Left cardiac atrium (tissue), 4 donors: ENCODE measurements at regions not wholly inside any gene's neighbourhood (a gene's known extent, or its start where the extent isn't known, plus 50 kb on each side); places are given as distances from the start of the nearest gene placed in this dataset.
A peak's percentile ranks its signal among the peaks of the same experiment; 100 is the strongest.
"Not testable (repeated sequence)": the region's sequence is repeated elsewhere in the genome, so short reads cannot be mapped to it uniquely, and the experiment has no call there.

Experiments
- ATAC-seq, 2 donors: fragments of 200-7000 bp; cut with Tn5 transposase; one replicate each; pipeline ENCODE4 v1.9.1; 2020; ENCODE audit warnings: mild to moderate bottlenecking in 2 of 2, moderate library complexity in 2 of 2
- DNase-seq: peaks from one replicate; pipeline ENCODE4 v3.0.0-alpha.2; 2020
- intact Hi-C, 2 donors: fragments of 100-400 bp; cut with DNase I; formaldehyde crosslinking; loops; one replicate each; pipeline versions ENCODE4 v1.14.1 to v1.15.1; 2022 to 2023
- donor health status: DM: no; HTN: yes; CAD: no.
- donor health status: DM: no; HTN: yes; CAD: no; lungs with severe emphysema.
- donor health status: DM: yes; HTN: yes; CAD: no.
- donor health status: Dilated cardiomyopathy.

DNA sequence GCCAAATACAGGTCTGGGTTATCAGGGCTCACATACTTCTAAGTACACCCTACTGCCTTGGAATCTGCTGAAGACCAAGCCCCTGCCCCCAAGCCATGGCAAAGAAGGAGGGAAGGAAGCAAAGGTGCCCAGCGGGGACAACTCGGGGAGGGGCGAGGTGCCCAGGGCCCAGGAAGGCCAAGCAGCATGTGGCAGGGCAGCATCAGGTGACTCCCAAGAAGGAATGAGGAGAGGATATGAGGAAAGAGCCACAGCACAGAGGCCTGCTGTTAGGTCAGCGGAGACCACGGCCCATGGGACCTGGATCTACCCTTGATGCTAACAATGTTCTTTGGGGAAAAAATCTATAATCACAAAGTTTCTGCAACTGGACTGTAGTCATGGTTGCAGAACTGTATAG, 142.6 kb upstream of the CRHR1 start:
- DNase-seq, result no peak
- intact Hi-C loops, result loop anchor here in 1 of 2 donors (5.0 kb wide), 2 partner anchors 191 to 211 kb away; no protein-coding TSS in a partner anchor
- no peak for ATAC-seq

DNA sequence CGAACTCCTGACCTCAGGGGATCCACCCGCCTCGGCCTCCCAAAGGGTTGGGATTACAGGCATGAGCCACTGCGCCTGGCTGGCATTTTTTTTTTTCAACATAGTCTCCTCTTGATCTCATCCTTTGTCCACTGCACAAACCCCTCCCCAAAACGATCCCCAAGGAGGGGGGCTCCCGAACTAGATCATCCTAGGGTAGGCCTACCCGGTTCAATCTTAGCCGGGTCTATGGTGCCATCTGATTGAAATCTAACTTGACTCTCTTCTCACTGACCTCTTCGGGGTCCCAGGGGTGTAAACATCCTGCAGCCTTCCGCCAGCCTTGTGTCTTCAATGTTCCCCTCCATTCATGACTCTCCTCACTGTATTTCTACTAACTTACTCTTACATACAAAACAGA, 140.5 kb upstream of the CRHR1 start:
- DNase-seq, result no peak
- no peak for ATAC-seq
- intact Hi-C loops, result loop anchor here in 1 of 2 donors (5.0 kb wide), 2 partner anchors 189 to 209 kb away; no protein-coding TSS in a partner anchor

DNA sequence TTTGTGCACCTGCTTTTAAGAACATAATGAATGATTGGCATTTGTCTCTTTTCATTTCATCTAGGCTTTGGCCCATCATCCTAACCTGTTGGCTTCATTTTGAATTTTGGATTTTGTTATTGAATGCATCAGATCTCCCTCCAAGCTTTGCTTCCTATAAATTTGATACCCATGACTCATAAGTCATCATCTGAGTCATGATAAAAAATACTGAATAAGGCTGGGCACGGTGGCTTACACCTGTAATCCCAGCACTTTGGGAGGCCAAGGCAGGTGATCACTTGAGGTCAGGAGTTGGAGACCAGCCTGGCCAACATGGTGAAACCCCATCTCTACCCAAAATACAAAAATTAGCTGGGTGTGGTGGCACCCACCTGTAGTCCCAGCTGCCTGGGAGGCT, 139.5 kb upstream of the CRHR1 start:
- intact Hi-C loops, result loop anchor here in 1 of 2 donors (5.0 kb wide), 2 partner anchors 188 to 208 kb away; no protein-coding TSS in a partner anchor
- DNase-seq, result not testable (repeated sequence)

DNA sequence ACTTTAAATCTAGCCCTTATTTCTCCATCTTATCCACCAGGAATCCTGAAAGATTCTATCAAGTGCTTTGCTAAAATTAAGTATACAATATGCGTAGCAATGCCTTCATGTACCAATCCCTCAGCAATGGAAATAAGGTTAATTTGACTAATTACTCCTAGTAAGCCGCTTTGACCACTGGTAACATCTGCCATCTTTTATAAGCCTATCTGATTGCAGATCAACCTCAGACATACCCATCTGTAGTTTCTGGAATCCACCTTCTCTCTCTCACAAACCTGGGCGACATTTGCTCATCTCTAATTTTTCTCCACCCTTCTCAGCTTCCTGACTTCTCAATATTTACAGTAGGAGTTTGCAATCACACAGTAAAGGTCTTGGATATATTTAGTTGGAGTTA, 138.8 kb upstream of the CRHR1 start:
- DNase-seq (no peak), ATAC-seq (no peak)
- intact Hi-C loops, result no loop called here

More for the DNA sequence above, 139.5 kb upstream of the CRHR1 start:
- ATAC-seq, result not testable (repeated sequence)

DNA sequence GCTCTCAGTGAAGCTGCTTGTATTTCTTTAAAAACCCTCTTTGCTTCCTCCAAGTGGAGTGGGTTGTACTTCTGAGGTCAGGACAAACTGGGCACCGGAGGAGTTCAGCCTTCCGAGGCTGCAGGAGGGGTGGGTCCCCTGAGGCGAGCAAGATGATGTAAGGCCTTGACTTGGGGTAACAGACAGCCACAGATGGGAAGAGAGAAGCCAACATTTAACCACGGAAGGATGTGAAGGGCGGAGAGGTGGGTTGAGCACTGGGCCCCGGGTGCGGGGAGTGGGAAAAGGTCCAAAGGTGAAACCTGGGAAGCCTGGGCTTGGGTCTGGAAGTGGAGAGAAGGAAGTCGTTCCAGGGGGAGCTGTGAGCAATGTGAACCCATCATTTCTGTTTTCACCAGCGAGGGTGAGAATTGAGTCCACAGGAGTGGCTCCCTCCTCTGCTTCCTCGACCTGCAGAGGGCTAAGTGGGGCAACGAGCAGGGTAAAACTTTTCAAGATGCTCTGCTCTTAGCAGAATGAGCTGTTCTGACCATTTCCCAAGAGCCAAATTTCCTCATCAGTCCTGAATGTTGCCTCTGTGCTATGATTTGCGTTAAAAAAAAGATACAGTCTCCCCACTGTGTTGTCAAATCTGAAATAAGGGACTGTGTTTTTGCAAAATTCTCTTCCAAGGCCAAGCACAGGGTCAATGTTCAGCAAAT, 137.7 kb upstream of the CRHR1 start:
- ATAC-seq (peak in 1 of 2 donors; percentile 44), DNase-seq (no peak)
- intact Hi-C loops, result no loop called here

DNA sequence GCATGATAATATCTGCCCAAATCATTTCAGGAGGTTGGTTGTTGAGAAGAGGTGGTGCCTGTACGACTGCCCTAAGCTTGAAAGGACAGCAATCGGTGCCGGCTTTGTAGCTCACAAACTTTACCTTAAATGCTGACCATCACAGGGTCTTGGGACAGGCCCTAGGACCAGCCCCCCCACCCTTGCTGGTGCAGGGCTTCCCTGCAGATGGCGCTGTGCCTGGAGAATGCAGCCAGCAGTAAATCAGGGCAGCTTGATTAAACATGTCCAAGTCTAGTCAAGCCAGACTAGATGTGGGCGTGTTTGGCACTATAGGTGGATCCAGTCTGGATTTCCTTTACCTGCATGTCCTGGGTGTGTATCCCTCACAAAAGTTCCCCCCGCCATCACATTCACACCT, 135.5 kb upstream of the CRHR1 start:
- no peak for DNase-seq
- intact Hi-C loops, result no loop called here
- ATAC-seq, result no peak

DNA sequence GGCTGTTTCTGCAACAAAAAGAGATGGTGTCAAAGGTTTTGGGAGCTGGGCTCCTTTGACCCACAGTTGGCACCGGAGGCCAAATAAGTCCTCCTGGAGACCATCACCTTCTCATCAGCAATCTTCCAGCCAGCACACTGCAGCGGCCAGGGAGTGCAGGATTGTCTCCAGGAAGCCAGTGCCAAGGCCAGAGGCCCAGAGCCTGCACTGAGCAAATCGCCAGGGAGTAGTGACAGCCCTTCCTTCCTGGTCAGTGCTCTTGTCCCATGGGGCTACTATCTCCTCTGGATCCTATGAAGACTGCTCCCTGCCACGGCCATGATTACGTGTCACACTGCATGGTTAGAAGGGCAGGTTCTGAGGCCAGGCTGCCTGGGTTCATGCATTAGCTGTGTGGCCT, 134.3 kb upstream of the CRHR1 start:
- DNase-seq (no peak), ATAC-seq (no peak)
- intact Hi-C loops, result no loop called here

DNA sequence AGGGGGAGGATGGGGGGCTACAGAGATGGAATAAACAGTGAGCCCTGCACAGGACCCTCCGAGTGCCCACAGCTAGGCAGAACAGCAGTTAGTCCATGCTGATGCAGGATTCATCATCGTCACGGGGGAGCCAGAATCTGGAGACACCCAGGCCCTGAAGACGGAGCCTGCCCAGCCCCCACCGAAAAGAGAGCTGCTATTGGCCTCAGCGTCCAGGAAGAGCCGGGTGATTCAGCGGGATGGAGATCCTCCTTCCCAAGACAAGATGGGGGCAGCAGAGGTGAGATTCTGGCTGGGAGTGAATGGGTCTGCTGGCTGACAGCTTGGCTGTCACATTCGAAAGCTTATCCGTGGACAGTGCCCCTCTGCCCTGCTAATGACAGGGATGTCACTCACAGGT, 133.6 kb upstream of the CRHR1 start:
- intact Hi-C loops, result no loop called here
- no peak for ATAC-seq
- DNase-seq, result no peak

DNA sequence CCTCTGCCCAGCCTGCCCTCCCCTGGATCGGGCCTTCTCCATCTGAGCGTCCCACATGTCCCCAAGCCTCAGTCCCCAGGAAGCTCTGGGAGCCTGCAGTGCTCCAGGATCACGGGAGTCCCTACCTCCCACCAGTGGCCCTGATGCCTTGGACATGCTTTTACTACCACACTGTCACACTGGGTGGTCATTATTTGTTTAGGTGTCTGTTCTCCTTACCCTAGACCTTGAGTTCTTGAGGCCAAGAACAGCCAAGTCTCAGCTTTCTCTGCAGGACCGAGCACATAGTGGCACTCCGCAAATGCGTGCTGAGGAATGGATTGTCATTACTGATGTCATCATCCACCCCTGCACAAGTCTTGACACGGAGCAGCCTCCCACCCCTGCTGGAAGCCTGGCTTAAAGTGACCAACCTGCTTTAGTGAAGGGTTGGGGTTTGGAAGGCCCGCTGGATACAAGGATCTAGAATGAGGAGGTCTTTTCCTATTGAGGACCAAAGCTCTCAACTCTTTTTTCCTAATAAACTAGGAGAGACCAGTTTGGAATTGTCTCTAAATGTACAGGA, 132.9 kb upstream of the CRHR1 start:
- intact Hi-C loops, result no loop called here
- ATAC-seq (no peak), DNase-seq (no peak)

DNA sequence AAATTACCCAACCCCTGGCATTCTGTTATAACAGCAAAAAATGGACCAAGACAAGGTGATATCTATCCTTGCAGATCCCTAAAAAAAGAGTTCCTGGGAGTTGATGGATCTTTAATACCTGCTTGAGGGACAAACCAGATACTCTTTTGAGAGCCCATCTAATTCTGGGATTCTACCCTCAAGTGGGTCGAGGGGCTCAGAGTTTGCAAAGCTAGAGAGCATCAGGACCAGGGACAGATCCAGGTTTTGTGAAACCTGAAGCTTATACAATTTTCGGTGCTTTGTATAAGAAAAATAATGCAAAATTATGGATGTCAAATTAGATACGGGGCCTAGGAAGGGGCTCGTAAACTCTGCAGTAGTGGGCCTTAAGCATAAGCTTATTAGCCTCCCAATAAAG, 130.5 kb upstream of the CRHR1 start:
- intact Hi-C loops, result no loop called here
- no peak for DNase-seq
- no peak for ATAC-seq

DNA sequence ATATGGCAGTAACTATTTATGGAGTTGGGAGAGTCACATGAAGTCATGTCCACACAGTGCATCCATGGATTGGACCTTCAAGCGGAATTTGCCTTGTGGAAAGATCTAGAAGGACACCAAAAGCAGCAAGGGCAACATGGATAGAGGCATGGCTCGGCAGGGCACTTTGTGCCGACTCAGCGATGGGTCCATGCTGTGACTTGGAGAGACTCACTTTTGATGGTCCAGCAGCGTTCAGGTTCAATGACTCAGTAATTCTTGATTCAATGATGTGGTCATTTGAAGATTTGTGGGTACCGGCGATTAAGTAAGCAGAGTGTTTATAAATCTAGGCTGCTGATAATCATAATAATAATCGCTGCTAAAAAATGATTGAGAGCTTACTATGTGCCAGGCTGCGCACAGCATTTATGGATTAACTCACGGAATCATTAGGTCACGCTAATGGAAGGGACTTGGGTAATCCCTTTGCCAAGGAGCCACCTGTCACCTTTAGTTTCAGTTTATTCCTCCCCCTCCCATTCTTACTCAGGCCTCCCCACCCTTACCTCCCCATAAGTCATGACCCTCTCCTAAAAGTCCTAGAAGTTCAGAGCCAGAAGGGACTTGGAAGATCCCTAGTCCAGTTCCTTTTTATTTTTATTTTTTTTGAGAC, 127.5 kb upstream of the CRHR1 start:
- intact Hi-C loops, result no loop called here
- ATAC-seq, result no peak
- no peak for DNase-seq

DNA sequence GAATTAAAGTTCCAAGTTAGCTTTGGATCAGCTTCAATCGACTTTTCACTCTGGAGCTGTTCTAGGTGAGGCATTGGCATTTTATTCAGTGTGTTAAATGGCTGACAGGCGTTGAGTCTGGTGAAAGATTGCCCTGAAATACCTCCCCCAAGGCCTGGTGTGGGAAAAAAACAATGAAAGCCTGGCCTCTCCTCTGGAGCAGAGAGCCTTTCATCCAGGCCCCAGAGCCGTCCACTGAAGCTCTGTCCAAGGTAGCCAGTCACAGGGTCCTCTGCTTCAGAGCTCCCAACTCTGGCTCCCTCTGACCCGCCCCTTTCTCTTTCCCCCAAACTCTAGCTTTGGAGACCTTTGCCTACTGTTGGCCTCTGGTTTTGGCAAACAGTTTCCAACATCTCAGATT, 123.6 kb upstream of the CRHR1 start:
- ATAC-seq (no peak), DNase-seq (no peak)
- intact Hi-C loops, result no loop called here

DNA sequence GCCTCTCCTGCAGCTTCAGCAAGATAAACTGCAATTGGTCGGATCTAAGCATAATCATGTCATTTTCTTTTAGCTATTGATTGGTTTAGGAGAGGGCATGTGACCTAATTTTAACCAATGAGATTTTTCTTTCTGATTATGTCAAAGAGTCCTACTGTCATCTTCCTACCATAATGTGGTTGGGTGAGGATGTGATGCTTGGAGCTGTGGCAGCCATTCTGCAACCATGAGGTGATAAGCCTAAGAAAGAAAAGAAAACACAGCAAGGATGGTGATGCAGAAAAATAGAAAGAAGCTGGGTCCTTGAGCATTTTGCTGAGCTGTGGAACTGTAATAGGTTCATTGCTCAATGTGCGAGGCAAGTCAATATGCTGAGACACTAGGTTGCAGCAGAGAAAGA, 121.7 kb upstream of the CRHR1 start:
- intact Hi-C loops, result no loop called here
- DNase-seq, result no peak
- no peak for ATAC-seq

DNA sequence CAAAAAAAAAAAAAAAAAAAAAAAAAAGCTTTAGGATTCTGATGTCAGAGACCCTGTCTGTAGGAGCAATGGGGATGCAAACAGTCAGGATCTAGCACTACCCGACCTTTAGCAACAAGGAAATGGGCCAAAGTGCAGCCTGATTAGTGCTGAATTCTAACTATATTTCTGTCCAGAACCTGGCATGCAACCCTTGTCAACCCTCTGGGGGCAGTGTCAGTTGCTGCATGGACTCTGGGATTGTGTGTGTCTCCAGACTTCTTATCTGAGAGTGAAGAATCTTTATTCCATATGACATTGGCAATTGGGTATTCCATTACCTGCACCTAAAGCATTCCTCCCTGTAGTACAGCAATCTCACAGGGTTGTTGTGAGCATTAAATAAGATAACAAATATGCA, 120.3 kb upstream of the CRHR1 start:
- DNase-seq (no peak), ATAC-seq (no peak)
- intact Hi-C loops, result no loop called here

DNA sequence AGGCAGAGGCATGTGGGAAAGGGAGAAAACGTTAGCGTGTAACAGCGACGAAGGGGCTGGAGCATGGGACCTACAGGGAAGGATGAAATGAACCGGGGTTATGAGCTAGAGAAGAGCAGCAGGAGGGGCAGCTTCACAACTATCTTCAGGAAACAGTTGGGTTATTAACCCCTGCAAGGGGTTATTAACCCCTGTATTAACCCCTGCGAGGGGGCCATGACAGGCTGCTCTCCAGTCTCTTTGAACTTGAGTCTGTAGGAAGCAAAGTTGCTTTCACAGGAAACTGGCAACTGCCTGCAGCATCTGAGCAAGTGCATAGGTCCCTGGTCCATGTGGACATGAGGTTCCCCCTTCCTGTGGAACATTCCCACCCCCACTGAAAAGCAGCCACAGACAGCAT, 119.2 kb upstream of the CRHR1 start:
- intact Hi-C loops, result no loop called here
- DNase-seq, result no peak
- ATAC-seq, result no peak

DNA sequence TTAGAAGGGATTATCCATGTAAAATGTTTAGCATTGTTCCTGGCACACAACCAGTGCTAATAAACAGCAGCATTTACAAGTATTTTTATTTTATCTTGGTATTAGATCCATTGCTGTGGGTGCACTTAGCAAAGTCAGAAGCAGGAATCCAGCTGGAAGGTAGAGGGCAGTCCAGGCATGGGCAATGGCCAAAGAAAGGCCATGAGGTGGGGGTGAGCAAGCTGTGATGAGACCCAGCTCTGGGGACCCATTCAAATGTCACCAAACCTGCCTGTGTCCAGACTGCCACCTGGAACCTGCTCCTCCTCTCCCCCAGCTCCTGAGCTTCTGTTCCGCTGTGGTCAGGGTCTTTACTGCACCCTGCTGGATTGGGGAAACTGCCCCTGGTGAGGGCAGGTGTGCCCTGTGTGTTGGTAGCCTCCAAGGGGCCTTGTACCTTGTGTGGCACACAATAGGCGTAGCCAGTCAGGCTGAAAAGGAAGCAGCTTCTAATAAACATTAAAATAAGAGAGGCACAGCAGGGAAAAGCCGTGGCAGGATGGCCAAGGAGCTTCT, 118.0 kb upstream of the CRHR1 start:
- intact Hi-C loops, result no loop called here
- ATAC-seq (no peak), DNase-seq (no peak)

DNA sequence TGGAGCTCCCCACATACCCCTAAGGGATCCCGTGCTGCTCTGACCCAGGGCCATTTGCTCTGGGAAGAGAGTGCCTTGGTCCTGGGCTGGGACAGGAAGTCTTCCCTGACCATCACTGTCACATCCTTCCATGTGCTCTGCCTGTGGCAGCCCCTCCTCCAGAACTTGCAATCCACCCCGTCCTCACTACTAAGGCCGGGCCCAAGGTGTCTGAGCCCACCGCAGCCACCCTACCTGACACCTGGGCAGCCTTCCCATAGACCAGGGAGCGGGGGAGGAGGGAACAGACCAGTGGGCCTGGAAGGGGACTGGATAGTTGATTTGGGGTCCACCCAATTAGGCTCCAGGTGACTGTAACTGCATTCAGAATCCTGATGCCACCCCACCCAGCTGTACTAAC, 117.5 kb upstream of the CRHR1 start:
- intact Hi-C loops, result no loop called here
- no peak for ATAC-seq
- DNase-seq, result no peak

DNA sequence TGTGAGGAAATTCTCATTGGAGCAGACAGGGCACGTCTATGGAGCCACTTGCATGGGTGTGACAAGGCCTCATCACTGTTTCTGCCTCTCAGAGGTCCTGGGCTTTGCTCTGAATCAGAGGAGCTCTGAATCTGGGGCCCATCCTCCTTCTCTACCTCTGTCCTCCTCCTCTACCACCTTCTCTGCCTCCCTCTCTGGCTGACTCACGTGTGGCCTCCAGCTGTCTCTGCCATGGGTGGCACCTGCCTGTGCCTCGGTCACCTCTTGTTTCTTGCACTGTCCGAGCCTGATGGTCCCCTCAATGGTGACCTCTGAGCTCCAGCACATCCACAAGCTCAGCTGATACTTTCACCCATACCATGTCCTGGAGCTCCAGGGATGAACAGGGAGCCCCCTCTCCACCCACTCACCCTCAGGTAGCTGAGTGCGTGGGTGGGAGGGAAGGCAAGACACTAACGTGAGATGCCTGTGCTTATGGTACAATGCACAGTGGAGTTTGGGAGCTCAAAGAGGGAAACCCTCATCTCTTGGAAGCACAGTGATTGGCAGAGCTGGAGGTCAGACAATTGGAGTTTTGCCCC, 116.4 kb upstream of the CRHR1 start:
- ATAC-seq (no peak), DNase-seq (no peak)
- intact Hi-C loops, result no loop called here

DNA sequence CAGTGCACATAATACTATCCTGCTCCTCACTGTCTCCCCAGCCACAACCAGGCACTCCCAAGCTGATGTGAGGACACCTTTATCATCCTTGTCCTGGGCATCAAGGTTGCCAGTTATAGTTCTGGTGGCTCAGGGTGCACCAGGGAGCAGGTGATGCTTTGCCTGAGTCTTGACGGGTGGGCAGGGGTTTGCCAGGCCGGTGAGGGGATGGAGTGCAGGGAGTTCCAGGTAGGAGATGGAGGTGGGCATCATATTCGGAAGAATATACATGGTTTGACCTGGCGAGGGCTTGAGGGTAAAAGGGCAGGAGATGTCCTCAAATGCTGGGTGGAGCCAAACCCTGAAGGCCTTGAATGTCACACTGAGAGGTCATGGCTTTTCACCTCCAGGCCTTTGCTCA, 115.8 kb upstream of the CRHR1 start:
- ATAC-seq (no peak), DNase-seq (no peak)
- intact Hi-C loops, result no loop called here

DNA sequence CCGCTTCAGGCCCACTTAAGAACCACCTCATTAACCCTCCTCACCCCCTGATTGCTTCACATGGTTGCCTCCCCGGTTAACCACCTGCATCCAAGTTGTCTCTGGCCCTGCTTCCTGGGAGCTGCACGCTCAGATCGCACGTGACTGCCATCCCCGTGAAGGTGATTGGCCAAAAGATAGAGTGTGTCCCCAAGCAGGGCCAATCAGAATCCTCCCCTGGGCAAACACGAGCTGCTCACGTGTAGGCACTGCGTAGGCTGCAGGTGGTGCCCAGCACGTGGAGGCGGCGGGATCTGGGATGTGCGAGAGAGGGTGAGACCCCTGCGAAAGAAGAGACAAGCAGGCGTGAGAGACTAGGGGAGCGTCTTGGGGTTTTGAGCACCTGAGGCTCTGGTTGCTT, 111.8 kb upstream of the CRHR1 start:
- no peak for DNase-seq
- no peak for ATAC-seq
- intact Hi-C loops, result no loop called here
